Panc1 (cell line): ENCODE measurements at regions not wholly inside any gene's neighbourhood (a gene's known extent, or its start where the extent isn't known, plus 50 kb on each side); places are given as distances from the start of the nearest gene placed in this dataset.

Source experiments
- ATAC-seq: fragments of 200-7000 bp; cut with Tn5 transposase; 2 replicates; pipeline ENCODE4 v1.9.1; 2020; ENCODE audit warnings: mild to moderate bottlenecking, moderate library complexity
- BruUV-seq: library from RNA; stranded (reverse); fragments of 400-500 nt; replicated peaks from 2 replicates; lab custom pipeline; 2021; lab: Mats Ljungman, UMichigan
- CTCF ChIA-PET: fragments of 300-600 bp; sonication (Branson Sonifier 250); formaldehyde crosslinking; loops from one replicate; lab custom pipeline; 2022; ENCODE audit warnings: antibody characterized with exemption; lab: Charles Lee
- POLR2A ChIA-PET: fragments of 300-600 bp; sonication (Branson Sonifier 250); formaldehyde crosslinking; loops from one replicate; lab custom pipeline; 2022; ENCODE audit warnings: antibody characterized with exemption; lab: Charles Lee
- DNase-seq: peaks from one replicate; pipeline ENCODE4 v3.0.0-alpha.2; 2010; ENCODE audit warnings: low read depth, low spot score
- H3K27ac ChIP-seq: 2 replicates; pipeline ENCODE4 v1.5.1; 2011; ENCODE audit warnings: mild to moderate bottlenecking, low read length, inconsistent platforms
- H3K27me3 ChIP-seq: fragments of 200-500 bp; sonication (Bioruptor generic); 2 replicates; pipeline ENCODE4 v1.6.0; 2014; ENCODE audit warnings: low read length, inconsistent platforms; ENCODE audit not compliant: control insufficient read depth, insufficient read depth
- H3K36me3 ChIP-seq: fragments of 200-500 bp; sonication (Bioruptor generic); 2 replicates; pipeline ENCODE4 v1.5.1; 2014; ENCODE audit warnings: inconsistent platforms, mild to moderate bottlenecking, low read length, moderate library complexity; ENCODE audit not compliant: control insufficient read depth, insufficient read depth
- H3K4me1 ChIP-seq: 2 replicates; pipeline ENCODE4 v1.5.1; 2011; ENCODE audit warnings: inconsistent platforms, mild to moderate bottlenecking, low read length, moderate library complexity; ENCODE audit not compliant: control insufficient read depth, insufficient read depth
- H3K4me3 ChIP-seq, 2 experiments: 2 replicates each; pipeline ENCODE4 v1.5.1; 2011 to 2012; ENCODE audit warnings: low read depth in 2 of 2, low read length in 2 of 2, mild to moderate bottlenecking in 2 of 2, inconsistent platforms in 1 of 2, moderate library complexity in 1 of 2
- H3K9me3 ChIP-seq: fragments of 200-500 bp; sonication (Bioruptor generic); 2 replicates; pipeline ENCODE4 v1.5.1; 2014; ENCODE audit warnings: low read depth, mild to moderate bottlenecking, inconsistent platforms, low read length, moderate library complexity; ENCODE audit not compliant: control insufficient read depth, insufficient read depth
- CTCF ChIP-seq: fragments of 450-650 bp; IDR thresholded peaks from 2 replicates; pipeline ENCODE4 v1.5.1; 2017; ENCODE audit warnings: mild to moderate bottlenecking
- POLR2AphosphoS5 ChIP-seq: IDR thresholded peaks from 2 replicates; pipeline ENCODE4 v1.6.1; 2012; ENCODE audit warnings: mild to moderate bottlenecking, low read depth, low read length, moderate library complexity
- REST ChIP-seq, 2 experiments: IDR thresholded peaks; 2 replicates each; pipeline ENCODE4 v1.6.1; 2011 to 2012; ENCODE audit warnings: low read depth in 2 of 2, control low read depth in 1 of 2, low read length in 1 of 2, mild to moderate bottlenecking in 1 of 2, moderate library complexity in 1 of 2; ENCODE audit not compliant: insufficient read depth in 1 of 2
- SIN3A ChIP-seq: IDR thresholded peaks from 2 replicates; pipeline ENCODE4 v1.6.1; 2012; ENCODE audit warnings: low read depth, mild to moderate bottlenecking, low read length, moderate library complexity, borderline replicate concordance; ENCODE audit not compliant: insufficient read depth
- TCF7L2 ChIP-seq: IDR thresholded peaks from 2 replicates; pipeline ENCODE4 v1.6.1; 2011; ENCODE audit warnings: mild to moderate bottlenecking, low read depth, low read length, inconsistent platforms
- in situ Hi-C: cut with HindIII; loops from 2 replicates; pipeline ENCODE4 v1.10.0; 2016; ENCODE audit warnings: low sequenced_read_pairs, low pct_unique_long_range_greater_than_20kb
- intact Hi-C: fragments of 100-400 bp; cut with micrococcal nuclease; formaldehyde crosslinking; loops from one replicate; pipeline ENCODE4 v1.10.0; 2022; ENCODE audit not compliant: unreplicated experiment

GRCh38 chr18:35827903-35828275, 144.6 kb upstream of the RMP24 start:
- Histone ChIP-seq H3K9me3 (no peaks in the 10 kb centered on the region), H3K4me1 (no peaks in the 10 kb centered on the region), H3K27me3 (no peaks in the 10 kb centered on the region), H3K4me3 (no peak overlapping the region), H3K36me3 (no peaks in the 10 kb centered on the region), H3K27ac (no peak overlapping the region)
- ChIA-PET POLR2A (interaction anchor here (0.6 kb wide), 1 partner anchor 86 kb away, joined by 6 read pairs; no protein-coding TSS in a partner anchor), CTCF (no interaction called here)
- no TSS peak for BruUV-seq
- intact Hi-C loops (no loop called here), in situ Hi-C loops (no loop called here)
- TF ChIP-seq POLR2AphosphoS5 (no peak), SIN3A (no peak), TCF7L2 (no peak), CTCF (no peak), REST (IDR thresholded peaks at IDR 0.05; ENCODE audit: insufficient read depth in 1 of 2, low read depth in 2 of 2, low read length in 1 of 2) (no peak)
- no peak for DNase-seq
- ATAC-seq: no peak

GRCh38 chr18:35828591-35828990, 143.9 kb upstream of the RMP24 start:
- Histone ChIP-seq H3K9me3 (no peaks in the 10 kb centered on the region), H3K4me3 (no peak overlapping the region), H3K4me1 (no peaks in the 10 kb centered on the region), H3K27me3 (no peaks in the 10 kb centered on the region), H3K27ac (no peak overlapping the region), H3K36me3 (no peaks in the 10 kb centered on the region)
- ChIA-PET CTCF (no interaction called here), POLR2A (interaction anchor here (0.6 kb wide), 1 partner anchor 87 kb away, joined by 6 read pairs; no protein-coding TSS in a partner anchor)
- in situ Hi-C loops: no loop called here
- BruUV-seq: no TSS peak
- intact Hi-C loops: no loop called here
- TF ChIP-seq CTCF (no peak), REST (IDR thresholded peaks at IDR 0.05; ENCODE audit: insufficient read depth in 1 of 2, low read depth in 2 of 2, low read length in 1 of 2) (no peak), POLR2AphosphoS5 (no peak), TCF7L2 (no peak), SIN3A (no peak)
- ATAC-seq (no peak), DNase-seq (no peak)
